SK-N-SH (cell line): ENCODE measurements at regions not wholly inside any gene's neighbourhood (a gene's known extent, or its start where the extent isn't known, plus 50 kb on each side); places are given as distances from the start of the nearest gene placed in this dataset.

Experiments
- EP300 ChIP-seq, 2 experiments: IDR thresholded peaks; 2 replicates each; pipeline versions ENCODE4 v1.4.0 to v1.6.1; 2012; ENCODE audit warnings: borderline replicate concordance in 1 of 2, low read depth in 1 of 2, low read length in 1 of 2
- FOSL2 ChIP-seq: IDR thresholded peaks from 2 replicates; pipeline ENCODE4 v1.4.0; 2012; ENCODE audit warnings: low read depth, mild to moderate bottlenecking, moderate library complexity, borderline replicate concordance
- RAD21 ChIP-seq: IDR thresholded peaks from 2 replicates; pipeline ENCODE4 v1.6.1; 2012; ENCODE audit warnings: mild to moderate bottlenecking, low read length

GRCh38 chrX:96435378-96436035, 249.1 kb upstream of the DIAPH2 start:
- no peak for TF ChIP-seq RAD21
- no peak for TF ChIP-seq FOSL2
- no peak for TF ChIP-seq EP300 (IDR thresholded peaks at IDR 0.05; ENCODE audit: borderline replicate concordance in 1 of 2, low read depth in 1 of 2, low read length in 1 of 2)
